BLaER1 treated with 17β-estradiol and CSF1 and Interleukin-3, amounts not matched to agents 10 nM and 100 nM (cell line): ENCODE measurements at regions not wholly inside any gene's neighbourhood (a gene's known extent, or its start where the extent isn't known, plus 50 kb on each side); places are given as distances from the start of the nearest gene placed in this dataset.
"Not testable (repeated sequence)": the region's sequence is repeated elsewhere in the genome, so short reads cannot be mapped to it uniquely, and the experiment has no call there.

Source experiments
- H3K27ac ChIP-seq, 11 experiments: shearing (Covaris generic); formaldehyde crosslinking; 2 replicates each; pipeline ENCODE4 v1.8.1; 2022
- H3K27me3 ChIP-seq, 11 experiments: shearing (Covaris generic); formaldehyde crosslinking; 2 replicates each; pipeline ENCODE4 v1.8.1; 2022
- H3K36me3 ChIP-seq, 11 experiments: shearing (Covaris generic); formaldehyde crosslinking; 2 replicates each; pipeline ENCODE4 v1.8.1; 2022
- H3K4me1 ChIP-seq, 10 experiments: shearing (Covaris generic); formaldehyde crosslinking; 2 replicates each; pipeline ENCODE4 v1.8.1; 2022
- H3K4me2 ChIP-seq, 11 experiments: shearing (Covaris generic); formaldehyde crosslinking; 2 replicates each; pipeline ENCODE4 v1.8.1; 2022
- H3K4me3 ChIP-seq, 10 experiments: shearing (Covaris generic); formaldehyde crosslinking; 2 replicates each; pipeline ENCODE4 v1.8.1; 2022
- H3K9ac ChIP-seq, 11 experiments: shearing (Covaris generic); formaldehyde crosslinking; 2 replicates each; pipeline ENCODE4 v1.8.1; 2022
- H3K9me3 ChIP-seq, 11 experiments: shearing (Covaris generic); formaldehyde crosslinking; replicated peaks in 1 of 11; 2 replicates each; pipeline ENCODE4 v1.8.1; 2022
- H4K20me1 ChIP-seq, 11 experiments: shearing (Covaris generic); formaldehyde crosslinking; 2 replicates each; pipeline ENCODE4 v1.8.1; 2022
- Cebpa-rat ChIP-seq, 11 experiments: shearing (Covaris generic); IDR thresholded peaks; 2 replicates each; pipeline ENCODE4 v1.8.1; 2022

GRCh38 chr13:80523134-80523533 is 182.2 kb upstream of the SPRY2 start:
- Histone ChIP-seq H4K20me1 (no peaks in the 10 kb centered on the region), H3K9ac (no peak overlapping the region), H3K4me2 (no peak overlapping the region), H3K9me3 (peaks cover 0 to 6% (median 0%) of the 10 kb centered on the region in 11 experiments; a peak in 1 of 22 replicates), H3K36me3 (no peaks in the 10 kb centered on the region), H3K27me3 (no peaks in the 10 kb centered on the region), H3K4me3 (no peak overlapping the region), H3K27ac (no peak overlapping the region), H3K4me1 (no peaks in the 10 kb centered on the region)
- TF ChIP-seq Cebpa-rat (IDR thresholded peaks at IDR 0.05): no peak

- not testable (repeated sequence) for H3K9me3 ChIP-seq, H4K20me1 ChIP-seq
Observed at GRCh38 chr13:80522463-80522862, 181.5 kb upstream of the SPRY2 start.

GRCh38 chr13:80516818-80517348 is 176.0 kb upstream of the SPRY2 start:
- Histone ChIP-seq H3K4me3 (no peak overlapping the region), H3K4me1 (no peaks in the 10 kb centered on the region), H3K36me3 (no peaks in the 10 kb centered on the region; a peak in 1 of 22 replicates), H3K27me3 (no peaks in the 10 kb centered on the region), H3K27ac (no peak overlapping the region), H4K20me1 (no peaks in the 10 kb centered on the region), H3K9ac (no peak overlapping the region), H3K4me2 (no peak overlapping the region), H3K9me3 (peaks cover 16 to 24% (median 22%) of the 10 kb centered on the region in 11 experiments; a peak in 21 of 22 replicates)
- TF ChIP-seq Cebpa-rat (IDR thresholded peaks at IDR 0.05): no peak

More at GRCh38 chr13:80522463-80522862, 181.5 kb upstream of the SPRY2 start:
- H3K27me3 ChIP-seq, H3K36me3 ChIP-seq, H3K9ac ChIP-seq, H3K27ac ChIP-seq, H3K4me1 ChIP-seq, H3K4me2 ChIP-seq, H3K4me3 ChIP-seq: not testable (repeated sequence)

DNA sequence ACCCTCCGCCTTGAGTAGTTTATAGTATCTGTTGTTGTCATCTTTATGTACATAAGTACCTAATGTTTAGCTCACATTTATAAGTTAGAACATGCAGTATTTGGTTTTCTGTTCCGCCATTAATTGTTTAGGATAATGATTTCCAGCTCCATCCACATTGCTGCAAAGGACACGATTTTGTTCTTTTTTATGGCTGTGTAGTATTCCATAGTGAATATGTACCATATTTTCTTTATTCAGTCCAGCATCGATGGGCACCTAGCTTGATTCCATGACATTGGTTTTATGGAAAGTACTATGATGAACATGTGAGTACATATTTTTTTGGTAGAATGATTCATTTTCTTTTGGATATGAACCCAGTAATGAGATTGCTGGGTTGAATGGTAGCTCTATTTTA is 174.4 kb upstream of the SPRY2 start:
- peaks cover 16 to 24% (median 22%) of the 10 kb centered on the region in 11 experiments; a peak in 21 of 22 replicates for H3K9me3 ChIP-seq
- TF ChIP-seq Cebpa-rat (IDR thresholded peaks at IDR 0.05): no peak
- H3K4me2 ChIP-seq: no peak overlapping the region
- no peaks in the 10 kb centered on the region for H4K20me1 ChIP-seq
- H3K27me3 ChIP-seq: no peaks in the 10 kb centered on the region
- no peak overlapping the region for H3K9ac ChIP-seq
- no peak overlapping the region for H3K4me3 ChIP-seq
- no peaks in the 10 kb centered on the region; a peak in 1 of 22 replicates for H3K36me3 ChIP-seq
- no peak overlapping the region for H3K27ac ChIP-seq
- no peaks in the 10 kb centered on the region for H3K4me1 ChIP-seq

DNA sequence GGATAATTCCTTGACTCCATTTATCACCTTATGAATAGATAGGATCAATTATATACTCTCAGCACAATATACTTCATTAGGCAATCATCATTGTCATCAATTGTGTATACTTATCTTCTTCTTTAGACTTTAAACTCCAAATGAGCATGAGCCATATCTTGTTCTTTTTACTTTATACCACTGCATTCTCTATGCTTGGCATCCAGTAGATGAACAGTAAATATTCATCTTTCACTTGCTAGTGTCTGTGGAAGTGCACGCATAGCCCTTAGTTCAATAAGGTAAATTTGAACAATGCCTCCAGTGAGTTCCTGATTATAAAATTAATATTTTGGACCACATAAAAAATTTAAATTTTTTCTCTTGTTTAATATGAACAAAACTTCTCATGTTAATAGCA is 172.3 kb upstream of the SPRY2 start:
- Histone ChIP-seq H3K4me3 (no peak overlapping the region), H3K27ac (no peak overlapping the region), H3K9ac (no peak overlapping the region), H4K20me1 (no peaks in the 10 kb centered on the region), H3K4me2 (no peak overlapping the region), H3K9me3 (peaks cover 16 to 24% (median 22%) of the 10 kb centered on the region in 11 experiments; a peak in 21 of 22 replicates), H3K4me1 (no peaks in the 10 kb centered on the region), H3K36me3 (no peaks in the 10 kb centered on the region; a peak in 1 of 22 replicates), H3K27me3 (no peaks in the 10 kb centered on the region)
- TF ChIP-seq Cebpa-rat (IDR thresholded peaks at IDR 0.05): no peak

DNA sequence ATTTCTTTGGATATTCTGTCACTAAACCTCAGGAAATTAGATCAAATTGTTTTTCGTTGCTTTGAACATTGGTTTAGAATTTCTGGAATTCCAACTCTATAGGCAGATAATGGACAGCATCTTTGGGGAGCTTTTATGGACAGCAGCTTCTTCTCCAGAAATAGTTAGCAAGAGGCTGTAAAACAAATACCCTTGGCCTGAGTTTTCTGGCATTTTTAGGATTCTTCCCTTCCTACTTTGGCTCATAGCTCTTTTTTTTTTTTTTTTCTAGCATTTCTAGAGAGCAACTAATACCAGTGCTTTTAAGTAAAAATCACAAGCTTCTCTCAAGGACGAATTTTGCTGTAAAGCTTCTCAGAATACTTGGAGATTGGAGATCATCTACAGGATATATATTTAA is 169.8 kb upstream of the SPRY2 start:
- no peak for TF ChIP-seq Cebpa-rat (IDR thresholded peaks at IDR 0.05)
- Histone ChIP-seq H4K20me1 (no peaks in the 10 kb centered on the region), H3K27me3 (no peaks in the 10 kb centered on the region), H3K4me2 (no peak overlapping the region), H3K36me3 (no peaks in the 10 kb centered on the region), H3K4me3 (no peak overlapping the region), H3K27ac (no peak overlapping the region), H3K4me1 (no peaks in the 10 kb centered on the region), H3K9ac (no peak overlapping the region), H3K9me3 (peaks cover 12 to 22% (median 15%) of the 10 kb centered on the region in 11 experiments)

DNA sequence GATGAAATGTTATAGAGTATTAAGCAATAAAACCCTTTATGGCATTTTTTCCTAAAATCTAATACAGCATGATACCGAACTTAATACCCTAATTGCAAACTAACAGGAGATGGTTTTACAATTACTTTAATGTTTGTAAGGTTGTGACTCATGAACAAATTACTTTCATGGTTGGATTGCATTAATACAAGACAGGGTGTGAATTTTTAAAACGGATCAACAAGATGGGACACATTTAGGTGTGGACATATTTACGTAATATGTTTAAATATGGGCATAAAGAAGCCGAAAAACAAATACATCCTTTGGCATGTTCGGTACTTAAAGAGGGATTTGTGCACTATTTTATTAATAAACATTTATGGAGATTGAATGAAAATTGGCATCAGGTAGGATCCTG is 168.3 kb upstream of the SPRY2 start:
- Histone ChIP-seq H3K36me3 (no peaks in the 10 kb centered on the region), H3K4me1 (peaks cover 0 to 5% (median 2%) of the 10 kb centered on the region in 10 experiments; a peak in 2 of 20 replicates), H3K27ac (no peak overlapping the region), H3K4me2 (no peak overlapping the region), H3K9ac (no peak overlapping the region), H3K27me3 (no peaks in the 10 kb centered on the region), H4K20me1 (no peaks in the 10 kb centered on the region), H3K4me3 (no peak overlapping the region), H3K9me3 (peaks cover 15 to 24% (median 20%) of the 10 kb centered on the region in 11 experiments; a peak in 21 of 22 replicates)
- TF ChIP-seq Cebpa-rat (IDR thresholded peaks at IDR 0.05): no peak

GRCh38 chr13:80508031-80508430 is 167.1 kb upstream of the SPRY2 start:
- Histone ChIP-seq H3K4me1 (peaks cover 0 to 8% (median 2%) of the 10 kb centered on the region in 10 experiments; a peak in 2 of 20 replicates), H3K4me2 (no peak overlapping the region), H3K27me3 (no peaks in the 10 kb centered on the region), H4K20me1 (no peaks in the 10 kb centered on the region), H3K36me3 (no peaks in the 10 kb centered on the region), H3K9me3 (peaks cover 15 to 29% (median 20%) of the 10 kb centered on the region in 11 experiments; a peak in 21 of 22 replicates), H3K9ac (no peak overlapping the region), H3K4me3 (no peak overlapping the region), H3K27ac (no peak overlapping the region)
- TF ChIP-seq Cebpa-rat (IDR thresholded peaks at IDR 0.05): no peak

DNA sequence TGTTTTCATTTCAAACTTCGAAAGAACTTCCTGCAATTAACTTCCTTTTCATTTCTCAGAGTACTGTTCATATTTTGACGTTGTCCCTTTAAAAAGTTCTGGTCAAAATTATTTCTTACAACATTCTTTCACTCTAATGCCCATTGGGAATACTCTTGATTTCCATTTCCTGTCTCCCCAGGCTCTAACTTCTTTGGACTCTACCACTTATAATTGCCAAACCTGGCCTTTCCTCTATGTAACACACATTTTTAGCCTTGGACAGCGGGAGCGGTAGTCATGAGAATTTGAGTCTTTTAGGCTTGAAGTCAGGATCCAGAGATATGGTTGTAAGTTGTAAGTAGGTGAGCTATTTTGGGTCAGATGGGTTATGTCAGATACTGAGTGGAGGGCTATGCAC is 163.5 kb upstream of the SPRY2 start:
- TF ChIP-seq Cebpa-rat (IDR thresholded peaks at IDR 0.05): no peak
- H3K27ac ChIP-seq: no peak overlapping the region
- peaks cover 0 to 8% (median 2%) of the 10 kb centered on the region in 10 experiments; a peak in 2 of 20 replicates for H3K4me1 ChIP-seq
- H4K20me1 ChIP-seq: no peaks in the 10 kb centered on the region
- H3K4me2 ChIP-seq: peak overlapping the region in 5 of 11 experiments; percentile 4 to 35 (median 25); a peak in 3 of 22 replicates
- no peak overlapping the region for H3K9ac ChIP-seq
- H3K36me3 ChIP-seq: no peaks in the 10 kb centered on the region
- no peaks in the 10 kb centered on the region for H3K27me3 ChIP-seq
- H3K4me3 ChIP-seq: no peak overlapping the region
- H3K9me3 ChIP-seq: peaks cover 15 to 29% (median 20%) of the 10 kb centered on the region in 11 experiments; a peak in 21 of 22 replicates

- Histone ChIP-seq H3K27ac (no peak overlapping the region), H3K9me3 (peaks cover 15 to 29% (median 20%) of the 10 kb centered on the region in 11 experiments; a peak in 21 of 22 replicates), H4K20me1 (no peaks in the 10 kb centered on the region), H3K4me1 (peaks cover 0 to 8% (median 2%) of the 10 kb centered on the region in 10 experiments; a peak in 2 of 20 replicates), H3K4me3 (no peak overlapping the region), H3K9ac (no peak overlapping the region), H3K36me3 (no peaks in the 10 kb centered on the region), H3K27me3 (no peaks in the 10 kb centered on the region), H3K4me2 (no peak overlapping the region)
- no peak for TF ChIP-seq Cebpa-rat (IDR thresholded peaks at IDR 0.05)
Observed at GRCh38 chr13:80502359-80502758, 161.4 kb upstream of the SPRY2 start.
